Suppressor macrophage (primary cell): ENCODE measurements at regions not wholly inside any gene's neighbourhood (a gene's known extent, or its start where the extent isn't known, plus 50 kb on each side); places are given as distances from the start of the nearest gene placed in this dataset.

Experiments used
- DNase-seq, 4 experiments: peaks; one replicate each; pipeline ENCODE4 v3.0.0-alpha.2; 2020 to 2022

DNA sequence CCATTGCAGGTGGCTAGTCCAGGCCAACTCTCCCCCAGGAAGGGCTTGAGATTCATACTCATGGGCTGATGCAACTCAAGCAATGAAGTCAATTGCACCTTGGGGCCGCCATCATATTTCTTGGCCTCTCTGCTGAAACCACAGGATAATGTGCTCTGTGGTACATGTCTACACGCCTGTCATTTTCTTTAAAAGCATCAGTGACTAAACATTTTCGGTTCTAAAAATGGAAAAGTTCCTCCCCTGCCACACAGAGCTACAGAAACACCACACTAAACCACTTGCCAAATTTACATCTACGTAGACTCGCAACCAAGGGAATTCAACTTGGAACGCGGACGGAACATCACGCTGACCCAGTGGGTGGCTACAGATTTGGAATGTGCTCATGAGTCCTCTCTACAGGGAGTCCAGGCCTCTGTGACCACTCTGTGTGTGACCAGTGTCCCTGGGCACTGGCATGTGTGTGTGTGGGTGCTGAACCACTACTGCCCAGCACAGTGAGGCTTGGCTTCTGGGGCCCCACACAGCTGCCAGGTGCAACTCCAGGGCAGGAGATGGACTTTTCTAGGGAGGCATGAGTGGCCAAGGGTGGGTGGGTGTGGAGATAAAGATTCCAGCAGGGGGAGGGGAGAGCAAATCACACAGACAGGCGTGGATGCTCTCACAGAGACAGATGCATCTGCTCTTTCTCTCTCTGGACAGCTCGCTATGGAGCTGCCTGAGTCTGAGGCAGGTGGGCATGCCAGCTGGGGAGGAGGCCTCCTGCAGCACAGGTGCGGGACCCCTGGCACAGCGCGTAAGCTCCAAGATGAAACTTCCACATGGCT, 261.9 kb downstream of the CTTN start:
- DNase-seq: no peak

- no peak for DNase-seq
These were observed 262.5 kb downstream of the CTTN start for GRCh38 chr11:70660889-70661197.

- DNase-seq: no peak
These were observed 263.6 kb downstream of the CTTN start for GRCh38 chr11:70661761-70662501.

- peak in 1 of 4 experiments; percentile 3 for DNase-seq
These were observed 264.4 kb downstream of the CTTN start for GRCh38 chr11:70662691-70663098.

DNA sequence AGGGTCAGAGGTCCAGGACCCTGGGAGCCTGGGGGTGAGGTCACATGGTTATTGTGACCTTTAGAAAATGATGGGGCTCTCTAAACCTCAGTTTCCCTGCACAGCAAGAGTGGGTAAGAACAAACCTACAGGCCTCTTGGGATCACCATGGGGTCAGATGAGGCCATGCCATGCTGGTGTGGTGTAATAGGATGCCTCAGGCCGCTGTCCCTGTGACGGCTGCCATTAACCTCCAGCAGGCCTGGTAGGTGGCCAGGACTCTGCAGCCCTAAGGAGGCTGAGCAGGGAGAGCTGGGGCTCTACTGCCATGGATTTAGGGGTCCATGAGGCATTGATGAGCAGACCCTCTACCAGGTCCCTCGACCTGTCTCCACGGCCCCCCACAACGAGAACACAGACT, 265.5 kb downstream of the CTTN start:
- DNase-seq: no peak

DNA sequence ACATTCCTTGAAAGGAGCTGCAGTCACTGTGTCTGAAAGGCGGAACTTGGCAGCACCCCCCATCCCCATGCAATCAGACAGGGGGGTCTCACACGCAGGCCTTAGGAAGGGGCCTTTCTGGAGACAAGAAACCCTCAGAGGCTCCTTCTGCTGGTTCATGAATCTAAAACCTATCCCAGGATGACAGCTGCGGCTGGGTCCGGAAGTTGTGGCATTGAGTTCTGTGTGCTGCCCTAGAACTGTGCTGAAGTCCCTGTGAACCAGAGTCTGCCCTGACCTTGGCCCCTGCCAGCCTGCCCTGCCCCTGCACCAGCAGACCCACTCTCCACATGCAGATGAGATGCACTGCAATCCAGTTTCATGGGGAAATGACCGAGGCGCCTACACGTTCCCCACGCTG, 268.0 kb downstream of the CTTN start:
- DNase-seq: no peak

DNA sequence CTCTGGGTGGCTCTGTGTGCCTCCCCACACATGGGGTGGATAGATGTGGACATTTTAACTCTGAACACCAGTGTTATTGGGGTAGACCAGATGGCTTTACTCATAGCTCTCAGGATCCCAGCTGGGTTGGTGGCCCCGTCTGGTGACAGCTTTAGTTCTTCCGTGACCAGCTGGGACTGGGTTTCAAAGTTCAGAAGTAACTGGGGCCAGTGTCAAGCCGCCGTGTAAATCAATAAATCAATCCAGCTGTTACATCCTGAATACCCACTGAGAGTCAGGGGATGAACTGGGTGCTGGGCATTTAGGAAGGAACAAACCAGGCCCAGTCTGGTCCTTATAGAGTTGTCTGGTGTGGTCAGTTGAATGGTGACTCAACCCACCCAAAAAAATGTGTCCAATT, 269.4 kb downstream of the CTTN start:
- DNase-seq: no peak

DNA sequence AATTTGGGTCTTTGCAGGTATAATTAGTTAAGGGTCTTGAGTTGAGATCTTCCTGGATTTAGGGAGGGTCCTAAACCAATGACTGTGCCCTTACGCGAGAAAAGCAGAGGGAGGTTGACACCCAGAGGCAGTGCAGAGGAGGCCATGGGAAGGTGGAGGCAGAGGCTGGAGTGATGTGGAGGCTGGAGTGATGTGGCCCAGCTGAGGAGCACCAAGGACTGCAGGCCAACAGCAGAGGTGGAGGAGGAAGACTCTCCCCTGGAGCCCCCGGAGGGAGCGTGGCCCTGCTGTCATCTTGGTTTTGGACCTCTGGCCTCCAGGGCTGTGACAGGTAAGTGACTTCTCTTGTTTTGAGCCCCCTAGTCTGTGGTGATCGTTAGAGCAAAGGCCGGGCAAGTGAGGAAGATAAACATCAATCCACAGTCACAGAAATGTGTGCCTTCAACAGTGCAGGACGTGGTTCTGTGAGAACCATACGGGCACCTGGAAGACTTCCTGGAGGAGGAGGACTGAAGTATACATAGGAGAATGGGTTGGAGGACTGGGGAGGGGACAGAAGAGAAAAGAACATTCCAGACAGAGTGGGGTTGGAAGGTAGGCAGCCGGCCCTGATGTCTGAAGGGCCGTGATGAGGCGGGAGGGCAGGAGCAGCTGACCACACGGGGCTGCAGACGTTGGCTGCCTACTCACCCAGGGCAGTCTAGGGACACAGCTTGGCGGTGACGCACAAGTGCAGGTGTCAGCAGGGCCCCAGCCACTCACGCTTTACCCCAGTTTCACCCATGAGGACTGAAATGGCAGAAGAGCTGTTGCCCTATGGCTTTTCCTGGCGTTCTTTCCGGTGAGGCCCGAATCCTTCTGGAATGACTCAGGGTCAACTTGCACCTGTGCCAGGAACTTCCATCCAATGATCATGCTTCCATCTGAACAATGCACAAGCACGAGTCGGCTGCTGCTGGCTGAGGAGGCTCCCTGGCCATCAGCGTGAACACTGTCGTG, 270.2 kb downstream of the CTTN start:
- no peak for DNase-seq

GRCh38 chr11:70669281-70669680, 271.0 kb downstream of the CTTN start:
- DNase-seq: no peak

- DNase-seq: no peak
These were observed 271.7 kb downstream of the CTTN start for GRCh38 chr11:70669871-70670675.

- no peak for DNase-seq
These were observed 272.3 kb downstream of the CTTN start for GRCh38 chr11:70670676-70671034.

DNA sequence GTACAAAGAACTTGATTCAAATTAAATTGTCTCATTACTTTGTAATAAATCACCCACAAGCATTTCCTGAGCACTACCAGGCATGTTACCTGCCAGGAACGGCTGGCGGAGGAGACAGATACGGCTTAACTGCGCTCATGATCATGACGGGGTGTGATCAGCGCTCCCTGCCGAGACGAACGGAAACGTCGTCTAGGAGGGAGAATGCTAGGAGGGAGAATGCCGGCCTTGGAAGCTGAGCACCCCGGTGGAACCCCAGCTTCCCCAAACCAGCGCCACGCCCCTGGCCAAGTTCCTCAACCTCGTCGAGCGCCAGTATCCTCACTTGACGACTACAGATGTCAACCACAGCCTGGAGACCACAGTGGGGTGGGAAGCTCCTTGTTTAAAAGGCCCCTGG, 272.8 kb downstream of the CTTN start:
- peak in 3 of 4 experiments; percentile 3 to 70 (median 11) for DNase-seq

DNA sequence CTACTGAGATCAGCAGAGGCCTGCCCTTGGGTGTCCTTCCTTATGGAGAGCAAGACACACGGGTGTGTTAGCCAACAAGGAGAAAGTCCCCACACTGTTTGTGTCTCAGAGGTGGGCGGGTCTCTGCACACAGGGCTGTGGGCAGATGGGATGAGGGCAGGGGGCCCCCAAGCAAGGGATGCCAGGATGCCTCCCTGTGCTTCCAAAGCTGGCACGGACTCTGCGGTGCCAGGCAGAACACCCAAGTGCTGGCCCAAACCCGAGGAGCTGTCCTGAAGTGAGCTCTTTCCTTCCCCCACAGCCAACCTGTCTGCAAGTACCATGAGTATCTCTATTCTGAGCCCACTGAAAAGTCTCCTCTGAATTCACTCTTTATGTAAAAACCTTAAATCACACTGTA, 273.3 kb downstream of the CTTN start:
- DNase-seq: no peak

DNA sequence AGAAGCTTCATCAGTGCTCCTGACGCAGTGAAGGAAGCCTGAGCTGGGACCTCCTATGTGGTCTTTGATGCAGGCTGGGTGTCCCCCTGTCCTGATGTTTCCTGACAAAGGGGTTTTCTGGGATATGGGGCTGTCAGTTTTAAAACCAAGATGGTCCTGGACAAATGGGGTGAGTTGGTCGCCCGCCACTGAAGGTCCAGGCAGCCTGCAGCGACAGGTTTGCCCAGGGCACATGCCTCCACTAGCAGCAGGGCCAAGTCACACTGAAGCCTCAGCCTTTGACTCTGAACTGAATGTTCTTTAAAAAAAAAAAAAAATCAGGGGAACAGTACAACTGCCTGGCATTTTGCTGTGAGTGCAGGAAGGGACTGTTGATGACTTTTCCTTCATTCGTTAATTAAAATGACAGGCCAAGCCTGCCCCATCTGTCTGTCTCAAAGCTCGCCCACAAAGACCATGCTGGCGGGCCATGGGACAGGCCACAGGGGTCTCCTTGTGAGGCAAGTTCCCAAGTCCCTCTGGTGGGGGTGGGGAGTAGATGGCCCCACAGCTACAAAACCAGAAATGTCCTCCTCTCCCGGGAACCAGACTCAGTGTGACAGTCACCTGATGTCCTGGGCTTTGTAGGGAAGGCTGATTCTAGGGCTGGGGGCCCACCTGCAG, 274.8 kb downstream of the CTTN start:
- DNase-seq: no peak

DNA sequence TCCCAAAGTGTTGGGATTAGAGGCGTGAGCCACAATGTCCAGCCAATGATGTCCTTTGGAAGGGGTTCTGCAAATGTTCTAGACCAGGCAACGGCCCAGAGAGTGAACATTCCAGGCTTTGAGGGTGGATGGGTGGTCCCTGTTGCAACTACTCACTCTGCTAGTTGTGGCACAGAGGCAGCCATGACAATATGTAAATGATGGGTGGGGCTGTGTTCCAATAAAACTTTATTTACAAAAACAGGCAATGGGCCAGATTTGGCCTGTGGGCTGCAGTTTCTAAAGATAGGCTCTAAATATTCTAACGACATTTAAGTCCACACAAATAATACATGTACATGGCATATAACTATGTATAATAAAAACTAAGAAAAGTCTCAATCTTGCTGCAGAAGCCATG, 276.3 kb downstream of the CTTN start:
- DNase-seq: no peak

DNA sequence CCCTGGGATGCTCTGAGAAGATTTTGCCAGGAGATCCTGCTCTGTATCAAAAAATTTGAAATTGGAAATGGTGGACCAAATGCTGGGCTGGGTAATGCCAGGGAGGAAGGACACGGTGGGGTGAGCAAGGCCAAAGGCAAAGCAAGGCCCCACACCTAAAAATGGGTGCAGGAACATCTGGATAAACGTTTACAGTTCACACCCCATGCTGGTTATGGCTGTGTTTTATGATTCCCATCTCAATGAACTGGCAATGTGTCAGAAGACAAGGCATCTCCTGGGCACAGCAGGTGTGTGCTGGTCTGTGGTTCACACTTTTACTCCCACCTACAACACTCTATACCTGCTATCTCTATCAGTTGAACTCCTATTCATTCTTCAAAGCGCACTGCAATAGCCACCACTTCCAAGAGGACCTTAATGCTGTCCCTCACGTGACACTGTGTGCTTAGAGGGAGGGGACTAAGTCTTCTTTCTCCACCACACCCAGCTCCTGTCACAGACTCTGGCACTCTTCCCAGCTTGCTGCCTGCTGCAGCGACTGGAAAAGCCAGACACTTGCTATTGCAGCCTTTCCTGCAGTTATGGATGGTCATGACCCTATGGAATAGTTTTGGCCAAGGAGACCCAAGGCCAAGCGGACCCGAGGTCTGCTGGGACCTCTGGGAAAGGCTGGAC, 277.5 kb downstream of the CTTN start:
- DNase-seq: no peak

GRCh38 chr11:70677232-70677916, 279.0 kb downstream of the CTTN start:
- no peak for DNase-seq

- DNase-seq: no peak
These were observed 280.9 kb downstream of the CTTN start for GRCh38 chr11:70678931-70679900.

- no peak for DNase-seq
These were observed 282.5 kb downstream of the CTTN start for GRCh38 chr11:70680781-70681281.
